Hepatocyte (in vitro differentiated cells): ENCODE measurements at regions not wholly inside any gene's neighbourhood (a gene's known extent, or its start where the extent isn't known, plus 50 kb on each side); places are given as distances from the start of the nearest gene placed in this dataset.

Experiments
- DNase-seq: peaks from one replicate; pipeline ENCODE4 v3.0.0-alpha.2; 2016; ENCODE audit warnings: low spot score
- H2AFZ ChIP-seq: fragments of 200-600 bp; sonication (generic); 2 replicates; pipeline ENCODE4 v1.6.0; 2016; ENCODE audit warnings: antibody characterized with exemption, mild to moderate bottlenecking
- H3K27ac ChIP-seq: fragments of 200-600 bp; sonication (generic); 2 replicates; pipeline ENCODE4 v1.5.1; 2016; ENCODE audit warnings: mild to moderate bottlenecking
- H3K27me3 ChIP-seq: fragments of 200-600 bp; sonication (generic); 2 replicates; pipeline ENCODE4 v1.6.1; 2016
- H3K36me3 ChIP-seq: fragments of 200-600 bp; sonication (generic); replicated peaks from 2 replicates; pipeline ENCODE4 v1.5.1; 2016; ENCODE audit warnings: low read depth; ENCODE audit not compliant: insufficient read depth
- H3K4me1 ChIP-seq: fragments of 200-600 bp; sonication (generic); 2 replicates; pipeline ENCODE4 v1.5.1; 2016; ENCODE audit warnings: mild to moderate bottlenecking, moderate library complexity; ENCODE audit not compliant: insufficient read depth
- H3K4me2 ChIP-seq: fragments of 200-600 bp; sonication (generic); 2 replicates; pipeline ENCODE4 v1.6.0; 2016
- H3K4me3 ChIP-seq: fragments of 200-600 bp; sonication (generic); 2 replicates; pipeline ENCODE4 v1.5.1; 2016; ENCODE audit warnings: mild to moderate bottlenecking
- H3K79me2 ChIP-seq: fragments of 200-600 bp; sonication (generic); 2 replicates; pipeline ENCODE4 v1.6.0; 2017; ENCODE audit warnings: mild to moderate bottlenecking
- H3K9me2 ChIP-seq: fragments of 200-600 bp; sonication (generic); replicated peaks from 2 replicates; pipeline ENCODE4 v1.6.0; 2017; ENCODE audit warnings: mild to moderate bottlenecking; ENCODE audit not compliant: insufficient read depth
- H3K9me3 ChIP-seq: fragments of 200-600 bp; sonication (generic); 2 replicates; pipeline ENCODE4 v1.5.1; 2016; ENCODE audit warnings: low read depth, mild to moderate bottlenecking
- H4K20me1 ChIP-seq: fragments of 200-600 bp; sonication (generic); 2 replicates; pipeline ENCODE4 v1.6.0; 2016; ENCODE audit warnings: mild to moderate bottlenecking; ENCODE audit not compliant: insufficient read depth, poor library complexity, severe bottlenecking
- CTCF ChIP-seq: fragments of 200-600 bp; sonication (generic); IDR thresholded peaks from 2 replicates; pipeline ENCODE4 v1.5.1; 2016; ENCODE audit warnings: antibody characterized with exemption, mild to moderate bottlenecking; ENCODE audit not compliant: poor library complexity
- EZH2 ChIP-seq: fragments of 200-600 bp; sonication (generic); IDR thresholded peaks from 2 replicates; pipeline ENCODE4 v1.6.1; 2016; ENCODE audit warnings: antibody characterized with exemption, mild to moderate bottlenecking, borderline replicate concordance
- EZH2phosphoT487 ChIP-seq: fragments of 200-600 bp; sonication (generic); IDR thresholded peaks from one replicate; pipeline ENCODE4 v1.6.1; 2018; ENCODE audit warnings: antibody characterized with exemption, mild to moderate bottlenecking, low read depth, moderate library complexity; ENCODE audit not compliant: unreplicated experiment, severe bottlenecking
- WGBS: methylation state at CpG from one replicate; pipeline ENCODE4 v1.1.6; 2016; ENCODE audit warnings: low lambda C conversion rate; ENCODE audit errors: missing lambda C conversion rate; 5-methylcytosine and 5-hydroxymethylcytosine counted together

GRCh38 chr18:39870591-39870990 lies 2084.4 kb upstream of the PIK3C3 start:
- H3K9me3 ChIP-seq, result no peaks in the 10 kb centered on the region
- no peak overlapping the region for H3K4me2 ChIP-seq
- no peaks in the 10 kb centered on the region for H3K4me1 ChIP-seq
- no peaks in the 10 kb centered on the region for H3K27me3 ChIP-seq
- H3K36me3 ChIP-seq, result no peaks in the 10 kb centered on the region
- no peak overlapping the region for H3K27ac ChIP-seq
- no peaks in the 10 kb centered on the region for H3K79me2 ChIP-seq
- no peaks in the 10 kb centered on the region for H4K20me1 ChIP-seq
- WGBS, result 67% methylated on average over 3 of the region's 3 CpGs
- H3K9me2 ChIP-seq, result no peaks in the 10 kb centered on the region
- no peak for TF ChIP-seq EZH2
- no peak for TF ChIP-seq EZH2phosphoT487
- TF ChIP-seq CTCF, result no peak
- no peak for DNase-seq
- no peak overlapping the region for H2AFZ ChIP-seq
- H3K4me3 ChIP-seq, result no peak overlapping the region

GRCh38 chr18:39863916-39864315 lies 2091.1 kb upstream of the PIK3C3 start:
- H3K9me3 ChIP-seq, result no peaks in the 10 kb centered on the region
- DNase-seq, result no peak
- no peaks in the 10 kb centered on the region for H3K36me3 ChIP-seq
- 86% methylated on average over 2 of the region's 2 CpGs for WGBS
- no peak overlapping the region for H2AFZ ChIP-seq
- TF ChIP-seq EZH2phosphoT487 (no peak), EZH2 (no peak), CTCF (no peak)
- no peak overlapping the region for H3K4me2 ChIP-seq
- H4K20me1 ChIP-seq, result no peaks in the 10 kb centered on the region
- H3K27me3 ChIP-seq, result no peaks in the 10 kb centered on the region
- H3K9me2 ChIP-seq, result no peaks in the 10 kb centered on the region
- H3K4me3 ChIP-seq, result no peak overlapping the region
- no peaks in the 10 kb centered on the region for H3K79me2 ChIP-seq
- no peaks in the 10 kb centered on the region for H3K4me1 ChIP-seq
- no peak overlapping the region for H3K27ac ChIP-seq

- Histone ChIP-seq H3K4me2 (no peak overlapping the region), H3K36me3 (no peaks in the 10 kb centered on the region), H3K9me3 (no peaks in the 10 kb centered on the region), H4K20me1 (no peaks in the 10 kb centered on the region), H3K4me3 (no peak overlapping the region), H3K79me2 (no peaks in the 10 kb centered on the region), H3K4me1 (no peaks in the 10 kb centered on the region), H3K27ac (no peak overlapping the region), H2AFZ (no peak overlapping the region), H3K27me3 (no peaks in the 10 kb centered on the region), H3K9me2 (no peaks in the 10 kb centered on the region)
- no peak for DNase-seq
- 92% methylated on average over 2 of the region's 2 CpGs for WGBS
- TF ChIP-seq EZH2phosphoT487 (no peak), EZH2 (no peak), CTCF (no peak)
Observed at GRCh38 chr18:39862341-39862740, 2092.7 kb upstream of the PIK3C3 start.

GRCh38 chr18:39854291-39854690 lies 2100.7 kb upstream of the PIK3C3 start:
- 78% methylated on average over 3 of the region's 3 CpGs for WGBS
- no peak overlapping the region for H2AFZ ChIP-seq
- H3K4me3 ChIP-seq, result no peak overlapping the region
- TF ChIP-seq CTCF, result no peak
- no peak for TF ChIP-seq EZH2
- no peak for TF ChIP-seq EZH2phosphoT487
- no peaks in the 10 kb centered on the region for H3K4me1 ChIP-seq
- no peak for DNase-seq
- H3K9me3 ChIP-seq, result no peaks in the 10 kb centered on the region
- no peak overlapping the region for H3K27ac ChIP-seq
- no peaks in the 10 kb centered on the region for H3K27me3 ChIP-seq
- H3K4me2 ChIP-seq, result no peak overlapping the region
- no peaks in the 10 kb centered on the region for H3K79me2 ChIP-seq
- no peaks in the 10 kb centered on the region for H3K9me2 ChIP-seq
- no peaks in the 10 kb centered on the region for H3K36me3 ChIP-seq
- no peaks in the 10 kb centered on the region for H4K20me1 ChIP-seq
